Skeletal muscle satellite cell (primary cell): ENCODE measurements at regions not wholly inside any gene's neighbourhood (a gene's known extent, or its start where the extent isn't known, plus 50 kb on each side); places are given as distances from the start of the nearest gene placed in this dataset.

Source experiments
- H3K27me3 ChIP-seq: 2 replicates; pipeline ENCODE4 v1.7.0; 2013; ENCODE audit warnings: low read length; ENCODE audit not compliant: control insufficient read depth, insufficient read depth
- H3K36me3 ChIP-seq: 2 replicates; pipeline ENCODE4 v1.7.0; 2013; ENCODE audit warnings: mild to moderate bottlenecking, control low read depth, low read length; ENCODE audit not compliant: insufficient read depth
- H3K4me1 ChIP-seq: 2 replicates; pipeline ENCODE4 v1.7.0; 2013; ENCODE audit warnings: low read length; ENCODE audit not compliant: control insufficient read depth, insufficient read depth
- H3K4me2 ChIP-seq: 2 replicates; pipeline ENCODE4 v1.7.0; 2013; ENCODE audit warnings: mild to moderate bottlenecking, low read length
- H3K4me3 ChIP-seq: 2 replicates; pipeline ENCODE4 v1.7.0; 2013; ENCODE audit warnings: low read length
- H3K9ac ChIP-seq: 2 replicates; pipeline ENCODE4 v1.7.0; 2013; ENCODE audit warnings: mild to moderate bottlenecking, low read depth, low read length, moderate library complexity
- H3K9me3 ChIP-seq: replicated peaks from 2 replicates; pipeline ENCODE4 v1.7.0; 2013; ENCODE audit warnings: mild to moderate bottlenecking, control low read depth, low read length

DNA sequence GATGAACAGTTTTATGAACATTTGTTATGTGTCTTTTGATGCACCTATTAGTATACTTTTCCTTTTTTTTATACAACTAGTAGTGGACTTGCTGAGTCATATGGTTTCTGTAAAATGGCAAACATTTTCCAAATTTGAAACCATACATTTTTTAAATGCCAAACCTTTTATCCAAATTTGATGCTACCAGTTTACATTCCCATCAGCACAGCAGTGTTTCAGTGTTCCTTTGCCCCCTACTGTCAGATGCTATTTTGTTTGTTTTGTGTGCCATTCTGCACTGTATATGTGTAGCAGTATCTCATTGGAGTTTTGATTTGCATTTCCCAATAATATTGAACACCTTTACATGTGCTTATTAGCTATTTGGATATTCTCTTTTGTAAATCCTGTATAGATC is 219.4 kb downstream of the TANC2 start:
- Histone ChIP-seq H3K36me3 (peaks cover 2% of the 10 kb centered on the region), H3K4me3 (no peak overlapping the region), H3K4me1 (peaks cover 20% of the 10 kb centered on the region)

DNA sequence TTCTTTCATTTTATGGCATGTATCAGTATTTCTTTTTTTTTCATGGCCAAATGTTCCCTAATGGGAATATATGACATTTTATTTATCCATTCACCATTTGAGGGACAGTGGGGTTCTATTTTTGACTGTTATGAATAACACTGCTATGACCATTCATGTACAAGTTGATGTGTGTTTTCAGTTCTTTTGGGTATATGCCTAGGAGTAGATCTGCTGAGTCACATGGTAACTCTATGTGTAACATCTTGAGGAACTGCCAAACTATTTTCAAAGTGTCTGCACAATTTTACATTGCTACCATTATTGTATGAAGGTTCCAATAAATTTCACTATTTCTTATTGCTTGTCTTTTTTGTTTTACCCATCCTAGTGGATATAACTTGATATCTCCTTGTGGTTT is 223.0 kb downstream of the TANC2 start:
- Histone ChIP-seq H3K36me3 (peaks cover 4% of the 10 kb centered on the region), H3K9ac (no peak overlapping the region), H3K9me3 (no peaks in the 10 kb centered on the region), H3K4me1 (peaks cover 20% of the 10 kb centered on the region), H3K27me3 (no peaks in the 10 kb centered on the region), H3K4me3 (no peak overlapping the region), H3K4me2 (peak overlapping the region; percentile 10)

More for the DNA sequence above, 219.4 kb downstream of the TANC2 start:
- H3K9me3 ChIP-seq, result no peaks in the 10 kb centered on the region
- H3K9ac ChIP-seq, result no peak overlapping the region
- no peaks in the 10 kb centered on the region for H3K27me3 ChIP-seq
- no peak overlapping the region for H3K4me2 ChIP-seq

DNA sequence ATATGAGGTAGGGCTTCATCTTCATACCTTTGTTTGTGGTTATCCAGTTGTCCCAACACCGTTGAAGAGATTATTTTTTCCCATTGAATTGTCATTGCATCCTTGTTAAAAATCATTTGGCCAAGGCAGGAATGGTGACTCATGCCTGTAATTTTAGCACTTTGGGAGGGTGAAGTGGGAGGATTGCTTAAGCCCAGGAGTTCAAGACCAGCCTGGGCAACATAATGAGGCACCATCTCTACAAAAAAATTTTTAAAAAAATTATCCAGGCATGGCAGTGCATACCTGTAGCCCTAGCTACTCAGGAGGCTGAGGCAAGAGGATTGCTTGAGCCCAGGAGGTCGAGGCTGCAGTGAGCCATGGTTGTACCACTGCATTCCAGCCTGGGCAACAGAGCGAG is 223.9 kb downstream of the TANC2 start:
- Histone ChIP-seq H3K4me1 (peaks cover 20% of the 10 kb centered on the region), H3K4me3 (no peak overlapping the region), H3K27me3 (no peaks in the 10 kb centered on the region), H3K4me2 (no peak overlapping the region), H3K9me3 (no peaks in the 10 kb centered on the region), H3K36me3 (peaks cover 7% of the 10 kb centered on the region), H3K9ac (no peak overlapping the region)

DNA sequence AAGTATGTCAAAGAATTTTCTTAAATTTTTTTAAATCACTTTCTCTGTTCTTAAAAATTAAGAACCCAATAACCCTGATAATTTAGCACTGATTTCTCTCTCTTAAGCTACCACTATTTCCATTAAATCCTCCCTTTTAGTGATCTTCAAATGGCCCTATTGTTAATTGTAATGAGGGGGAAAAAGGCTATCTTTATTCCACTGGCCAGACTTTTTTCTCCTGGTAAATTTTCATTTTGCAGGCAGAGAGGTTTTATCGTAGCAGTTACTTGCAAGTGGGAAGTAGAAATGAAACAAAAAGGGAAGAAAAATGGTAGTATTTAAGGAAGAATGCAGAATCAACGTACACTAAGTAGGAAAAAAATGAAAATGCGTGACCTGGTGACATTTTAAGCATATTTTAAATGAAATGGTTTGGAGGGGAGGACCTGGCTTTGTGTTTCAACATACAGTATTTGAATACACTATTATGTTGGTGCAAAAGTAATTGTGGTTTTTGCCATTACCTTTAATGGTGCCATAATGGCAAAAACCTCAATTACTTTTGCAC is 224.9 kb downstream of the TANC2 start:
- Histone ChIP-seq H3K36me3 (peaks cover 17% of the 10 kb centered on the region), H3K27me3 (no peaks in the 10 kb centered on the region), H3K4me1 (peaks cover 17% of the 10 kb centered on the region), H3K9me3 (no peaks in the 10 kb centered on the region), H3K9ac (no peak overlapping the region), H3K4me3 (no peak overlapping the region), H3K4me2 (no peak overlapping the region)

DNA sequence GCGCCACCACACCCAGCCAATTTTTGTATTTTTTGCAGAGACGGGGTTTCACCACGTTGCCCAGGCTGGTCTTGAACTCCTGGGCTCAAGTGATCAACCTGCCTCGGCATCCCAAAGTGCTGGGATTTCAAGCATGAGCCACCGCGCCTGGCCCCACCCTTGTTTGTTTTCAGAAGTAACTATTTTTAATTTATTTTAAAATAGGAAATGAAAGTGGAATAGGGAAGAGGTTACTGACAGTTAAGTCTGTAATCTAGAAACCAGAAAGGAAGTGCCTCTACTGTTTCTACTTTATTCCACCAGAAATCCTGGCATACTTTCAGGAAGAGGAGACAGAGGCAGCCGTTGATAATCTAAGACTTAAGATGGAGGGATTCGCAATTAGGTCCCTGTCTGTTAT is 225.6 kb downstream of the TANC2 start:
- Histone ChIP-seq H3K4me3 (no peak overlapping the region), H3K9me3 (no peaks in the 10 kb centered on the region), H3K9ac (no peak overlapping the region), H3K4me2 (no peak overlapping the region), H3K36me3 (peaks cover 19% of the 10 kb centered on the region), H3K27me3 (no peaks in the 10 kb centered on the region), H3K4me1 (peaks cover 17% of the 10 kb centered on the region)

DNA sequence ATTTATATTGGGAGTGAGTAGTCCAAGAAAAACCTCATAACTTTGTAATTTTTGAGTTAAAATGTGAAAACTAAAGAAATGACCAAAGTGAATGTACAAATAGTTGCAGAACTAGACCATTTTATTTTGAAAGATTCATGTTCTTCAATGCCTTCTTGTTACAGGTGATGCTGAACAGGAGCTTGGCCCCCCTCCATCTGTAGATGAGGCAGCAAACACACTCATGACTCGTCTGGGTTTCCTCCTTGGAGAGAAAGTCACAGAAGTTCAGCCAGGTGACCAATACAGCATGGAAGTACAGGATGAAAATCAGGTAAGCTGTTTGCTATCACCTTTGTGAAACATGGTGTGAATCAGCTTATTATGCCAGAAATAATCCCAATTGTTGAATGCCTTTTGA is 227.8 kb downstream of the TANC2 start:
- no peak overlapping the region for H3K4me3 ChIP-seq
- H3K4me1 ChIP-seq, result peaks cover 14% of the 10 kb centered on the region
- H3K36me3 ChIP-seq, result peaks cover 19% of the 10 kb centered on the region
- no peaks in the 10 kb centered on the region for H3K27me3 ChIP-seq
- no peak overlapping the region for H3K9ac ChIP-seq
- H3K9me3 ChIP-seq, result no peaks in the 10 kb centered on the region
- H3K4me2 ChIP-seq, result no peak overlapping the region

DNA sequence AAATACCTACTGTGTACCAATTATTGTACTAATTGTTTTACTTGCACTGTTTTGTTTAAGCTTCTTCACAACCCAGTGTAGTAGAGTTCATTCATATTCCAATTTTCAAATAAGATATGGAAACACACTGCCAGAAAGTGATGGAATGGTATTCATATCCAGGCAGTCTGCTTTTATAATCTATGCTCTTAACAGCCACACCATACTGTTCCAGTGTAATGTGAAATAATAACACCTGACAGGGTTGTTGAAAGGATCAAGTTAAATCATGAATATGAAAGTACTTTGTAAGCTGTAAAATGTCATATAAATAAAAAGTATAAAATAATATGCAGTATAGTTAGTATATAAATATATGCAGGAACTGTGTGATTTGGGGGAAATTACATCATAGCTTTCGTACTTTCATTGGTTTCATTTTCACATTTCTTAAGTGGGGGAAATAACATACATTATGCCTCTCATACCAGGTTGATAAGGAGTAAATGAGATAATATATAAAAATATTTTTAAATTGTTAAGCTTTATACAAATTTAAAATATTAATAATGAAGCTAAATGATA is 230.8 kb downstream of the TANC2 start:
- no peaks in the 10 kb centered on the region for H3K4me1 ChIP-seq
- peaks cover 25% of the 10 kb centered on the region for H3K36me3 ChIP-seq
- no peaks in the 10 kb centered on the region for H3K9me3 ChIP-seq
- H3K4me2 ChIP-seq, result no peak overlapping the region
- H3K9ac ChIP-seq, result no peak overlapping the region
- H3K27me3 ChIP-seq, result no peaks in the 10 kb centered on the region
- no peak overlapping the region for H3K4me3 ChIP-seq

DNA sequence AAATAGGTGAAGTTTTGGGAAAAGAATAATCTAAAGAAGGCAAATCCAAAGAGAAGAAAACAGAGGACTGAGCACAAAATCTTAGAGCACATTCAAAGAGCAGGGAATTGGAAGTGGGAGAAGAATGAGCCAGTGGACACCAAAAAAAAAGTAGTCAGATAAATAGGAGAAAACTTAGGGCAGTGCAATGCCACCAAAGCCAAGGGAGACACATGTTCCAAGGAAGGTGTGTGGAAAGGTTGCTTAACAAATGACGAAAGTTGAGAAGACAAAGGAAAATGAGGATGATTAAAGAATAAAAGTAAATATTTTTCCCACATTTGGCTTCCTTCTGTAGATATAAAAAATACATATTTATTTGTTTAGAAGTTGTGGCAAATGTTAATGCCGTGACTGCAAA is 237.6 kb downstream of the TANC2 start:
- Histone ChIP-seq H3K9ac (no peak overlapping the region), H3K36me3 (peaks cover 17% of the 10 kb centered on the region), H3K9me3 (no peaks in the 10 kb centered on the region)

DNA sequence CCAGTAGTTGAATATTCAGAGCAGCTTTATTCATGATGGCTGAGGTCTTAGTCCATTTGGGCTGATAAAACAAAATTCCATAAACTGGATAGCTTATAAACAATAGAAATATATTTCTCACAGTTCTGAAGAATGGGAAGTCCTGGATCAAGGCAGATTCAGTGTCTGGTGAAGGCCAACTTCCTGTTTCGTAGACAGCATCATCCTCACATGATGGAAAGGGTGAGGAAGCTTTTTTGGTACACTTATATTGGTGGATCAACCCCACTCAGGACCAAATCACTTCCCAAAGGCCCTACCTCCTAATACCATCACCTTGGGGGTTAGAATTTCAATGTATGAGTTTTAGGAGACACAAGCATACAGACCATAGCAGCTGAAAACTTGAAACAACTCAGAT is 224.2 kb downstream of the CYB561 start:
- Histone ChIP-seq H3K9ac (no peak overlapping the region), H3K27me3 (no peaks in the 10 kb centered on the region), H3K4me1 (no peaks in the 10 kb centered on the region), H3K36me3 (peaks cover 4% of the 10 kb centered on the region), H3K4me2 (no peak overlapping the region), H3K4me3 (no peak overlapping the region), H3K9me3 (no peaks in the 10 kb centered on the region)

More for the DNA sequence above, 237.6 kb downstream of the TANC2 start:
- Histone ChIP-seq H3K4me3 (no peak overlapping the region), H3K4me1 (no peaks in the 10 kb centered on the region), H3K4me2 (no peak overlapping the region), H3K27me3 (no peaks in the 10 kb centered on the region)

DNA sequence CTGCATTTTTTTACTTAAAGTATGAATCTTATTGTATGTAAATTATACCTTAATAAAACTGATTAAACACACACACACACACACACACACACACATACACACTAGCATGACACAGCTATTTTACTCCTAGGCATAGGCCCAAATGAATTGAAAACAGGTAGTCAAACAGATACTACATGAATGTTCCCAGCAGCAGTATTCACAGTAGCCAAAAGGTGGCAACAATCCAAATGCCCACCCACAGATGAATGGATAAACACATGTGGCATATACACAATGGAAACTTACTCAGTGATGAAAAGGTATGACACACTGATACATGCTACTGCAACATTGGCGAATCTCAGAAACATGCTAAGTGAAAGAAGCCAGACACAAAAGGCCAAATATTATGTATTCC is 223.5 kb downstream of the CYB561 start:
- H3K9ac ChIP-seq, result no peak overlapping the region
- no peak overlapping the region for H3K4me2 ChIP-seq
- H3K36me3 ChIP-seq, result peaks cover 2% of the 10 kb centered on the region
- H3K4me1 ChIP-seq, result no peaks in the 10 kb centered on the region
- H3K9me3 ChIP-seq, result no peaks in the 10 kb centered on the region
- H3K27me3 ChIP-seq, result no peaks in the 10 kb centered on the region
- H3K4me3 ChIP-seq, result no peak overlapping the region

DNA sequence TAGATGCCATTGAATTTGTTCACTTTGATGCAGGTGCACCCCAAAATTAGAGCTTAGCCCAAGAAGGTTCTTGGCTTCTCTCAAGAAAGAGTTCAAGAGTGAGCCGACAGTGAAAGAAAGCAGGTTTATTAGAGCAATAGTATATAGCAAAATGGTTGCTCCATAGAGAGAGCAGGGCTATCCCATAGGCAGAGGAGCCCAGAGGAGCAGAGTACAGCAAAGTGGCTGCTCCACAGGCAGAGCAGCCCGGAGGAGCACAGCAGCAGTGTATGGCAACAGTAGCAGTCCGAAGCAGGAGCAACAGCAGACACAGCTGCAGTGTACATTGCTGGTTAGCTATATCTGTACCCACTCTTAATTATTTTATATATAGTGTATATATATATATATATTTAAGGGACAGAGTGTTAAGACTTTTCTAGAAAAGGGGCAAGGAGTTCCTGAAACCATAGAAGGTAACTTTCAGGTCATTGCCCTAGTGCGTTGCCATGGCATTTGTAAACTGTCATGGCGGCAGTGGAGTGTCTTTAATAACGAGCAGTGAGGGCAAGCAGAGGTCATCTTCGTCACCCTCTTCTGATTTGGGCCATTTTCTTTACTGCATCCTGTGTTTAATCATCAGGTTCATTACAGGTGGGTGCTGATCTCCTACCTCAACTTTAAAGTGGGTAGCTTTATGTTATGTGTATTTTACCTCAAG is 222.7 kb downstream of the CYB561 start:
- no peaks in the 10 kb centered on the region for H3K36me3 ChIP-seq
- H3K4me3 ChIP-seq, result no peak overlapping the region
- no peaks in the 10 kb centered on the region for H3K4me1 ChIP-seq
- H3K9ac ChIP-seq, result no peak overlapping the region
- H3K9me3 ChIP-seq, result no peaks in the 10 kb centered on the region
- H3K27me3 ChIP-seq, result no peaks in the 10 kb centered on the region
- H3K4me2 ChIP-seq, result no peak overlapping the region

DNA sequence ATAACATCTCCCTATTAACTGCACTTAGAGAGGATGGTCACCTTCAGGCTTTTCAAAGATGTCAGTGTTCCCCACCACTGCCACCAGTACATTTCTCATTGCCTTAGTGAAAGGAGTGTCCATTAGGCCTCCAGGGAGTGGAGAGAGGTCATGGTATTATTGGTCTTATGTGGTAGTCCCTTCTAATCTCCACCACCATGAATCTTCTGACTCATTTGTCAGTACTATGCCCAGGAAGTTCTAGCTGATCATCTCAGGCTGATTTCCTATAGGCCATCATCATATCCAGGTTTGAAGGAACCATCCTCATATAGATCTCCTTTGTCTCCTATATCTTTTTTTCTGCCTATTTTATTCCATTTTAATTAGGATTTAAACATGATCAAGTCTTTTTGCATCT is 221.5 kb downstream of the CYB561 start:
- H3K4me3 ChIP-seq, result no peak overlapping the region
- peaks cover 2% of the 10 kb centered on the region for H3K4me1 ChIP-seq
- no peaks in the 10 kb centered on the region for H3K9me3 ChIP-seq
- H3K9ac ChIP-seq, result no peak overlapping the region
- no peak overlapping the region for H3K4me2 ChIP-seq
- no peaks in the 10 kb centered on the region for H3K36me3 ChIP-seq
- no peaks in the 10 kb centered on the region for H3K27me3 ChIP-seq
